ENCODE measurements at regions not wholly inside any gene's neighbourhood (a gene's known extent, or its start where the extent isn't known, plus 50 kb on each side); places are given as distances from the start of the nearest gene placed in this dataset.
"Not testable (repeated sequence)": the region's sequence is repeated elsewhere in the genome, so short reads cannot be mapped to it uniquely, and the experiment has no call there.

DNA sequence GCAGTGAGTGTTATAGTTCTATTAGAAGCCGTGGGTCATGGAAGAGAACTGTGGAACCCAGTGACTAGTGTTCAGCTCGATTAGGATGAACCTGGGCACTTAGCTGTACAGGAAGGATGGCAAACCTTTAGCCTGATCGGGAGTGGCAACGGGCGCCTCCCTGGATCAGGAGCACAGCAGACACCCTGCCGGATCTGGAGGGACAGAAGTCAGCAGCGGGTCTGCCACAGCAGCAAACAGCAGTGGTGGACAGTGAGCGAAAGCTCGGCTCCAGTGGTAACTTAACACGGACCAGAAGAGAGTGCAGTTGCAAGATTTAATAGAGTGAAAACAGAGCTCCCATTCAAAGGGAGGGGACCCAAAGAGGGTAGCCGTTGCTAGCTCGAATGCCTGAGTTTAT, 697.6 kb upstream of the SLITRK1 start:
- TF ChIP-seq, protein P1, sequence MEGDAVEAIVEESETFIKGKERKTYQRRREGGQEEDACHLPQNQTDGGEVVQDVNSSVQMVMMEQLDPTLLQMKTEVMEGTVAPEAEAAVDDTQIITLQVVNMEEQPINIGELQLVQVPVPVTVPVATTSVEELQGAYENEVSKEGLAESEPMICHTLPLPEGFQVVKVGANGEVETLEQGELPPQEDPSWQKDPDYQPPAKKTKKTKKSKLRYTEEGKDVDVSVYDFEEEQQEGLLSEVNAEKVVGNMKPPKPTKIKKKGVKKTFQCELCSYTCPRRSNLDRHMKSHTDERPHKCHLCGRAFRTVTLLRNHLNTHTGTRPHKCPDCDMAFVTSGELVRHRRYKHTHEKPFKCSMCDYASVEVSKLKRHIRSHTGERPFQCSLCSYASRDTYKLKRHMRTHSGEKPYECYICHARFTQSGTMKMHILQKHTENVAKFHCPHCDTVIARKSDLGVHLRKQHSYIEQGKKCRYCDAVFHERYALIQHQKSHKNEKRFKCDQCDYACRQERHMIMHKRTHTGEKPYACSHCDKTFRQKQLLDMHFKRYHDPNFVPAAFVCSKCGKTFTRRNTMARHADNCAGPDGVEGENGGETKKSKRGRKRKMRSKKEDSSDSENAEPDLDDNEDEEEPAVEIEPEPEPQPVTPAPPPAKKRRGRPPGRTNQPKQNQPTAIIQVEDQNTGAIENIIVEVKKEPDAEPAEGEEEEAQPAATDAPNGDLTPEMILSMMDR (IDR thresholded peaks at IDR 0.05), result not testable (repeated sequence)
- not testable (repeated sequence) for TF ChIP-seq POLR2A (IDR thresholded peaks at IDR 0.05)
